HEK293T (cell line): ENCODE measurements at regions not wholly inside any gene's neighbourhood (a gene's known extent, or its start where the extent isn't known, plus 50 kb on each side); places are given as distances from the start of the nearest gene placed in this dataset.

Experiments
- ARNT ChIP-seq: fragments of 450-650 bp; IDR thresholded peaks from 2 replicates; pipeline ENCODE4 v1.6.1; 2017; ENCODE audit warnings: mild to moderate bottlenecking
- CTBP1 ChIP-seq: fragments of 450-650 bp; IDR thresholded peaks from 2 replicates; pipeline ENCODE4 v1.6.1; 2016; ENCODE audit warnings: borderline replicate concordance
- FOXA1 ChIP-seq: fragments of 450-650 bp; IDR thresholded peaks from 2 replicates; pipeline ENCODE4 v1.6.1; 2016; ENCODE audit warnings: mild to moderate bottlenecking
- FOXK2 ChIP-seq: fragments of 450-650 bp; IDR thresholded peaks from 2 replicates; pipeline ENCODE4 v1.6.1; 2016; ENCODE audit warnings: mild to moderate bottlenecking
- FOXM1 ChIP-seq: fragments of 450-650 bp; IDR thresholded peaks from 2 replicates; pipeline ENCODE4 v1.6.1; 2017; ENCODE audit warnings: mild to moderate bottlenecking, borderline replicate concordance
- HDGF ChIP-seq: fragments of 450-650 bp; IDR thresholded peaks from 2 replicates; pipeline ENCODE4 v1.6.1; 2017; ENCODE audit warnings: antibody characterized with exemption, borderline replicate concordance
- LEF1 ChIP-seq: fragments of 450-650 bp; IDR thresholded peaks from 2 replicates; pipeline ENCODE4 v1.6.1; 2017; ENCODE audit warnings: mild to moderate bottlenecking, borderline replicate concordance
- NFRKB ChIP-seq: fragments of 450-650 bp; IDR thresholded peaks from 2 replicates; pipeline ENCODE4 v1.6.1; 2016; ENCODE audit warnings: mild to moderate bottlenecking, moderate library complexity
- SP1 ChIP-seq: fragments of 450-650 bp; IDR thresholded peaks from 2 replicates; pipeline ENCODE4 v1.6.1; 2017
- TARDBP ChIP-seq: fragments of 450-650 bp; IDR thresholded peaks from 2 replicates; pipeline ENCODE4 v1.6.1; 2016
- ZNF384 ChIP-seq: fragments of 450-650 bp; IDR thresholded peaks from 2 replicates; pipeline ENCODE4 v1.6.1; 2016

GRCh38 chr1:87958201-87958600 lies 629.5 kb downstream of the LMO4 start:
- TF ChIP-seq SP1, result no peak
- no peak for TF ChIP-seq HDGF
- TF ChIP-seq TARDBP, result no peak
- no peak for TF ChIP-seq FOXA1
- TF ChIP-seq LEF1, result no peak
- no peak for TF ChIP-seq CTBP1
- no peak for TF ChIP-seq NFRKB
- TF ChIP-seq ARNT, result no peak
- TF ChIP-seq ZNF384, result no peak
- TF ChIP-seq FOXM1, result no peak
- no peak for TF ChIP-seq FOXK2
